WI38 (cell line): ENCODE measurements at regions not wholly inside any gene's neighbourhood (a gene's known extent, or its start where the extent isn't known, plus 50 kb on each side); places are given as distances from the start of the nearest gene placed in this dataset.

Experiments used
- H3K4me3 ChIP-seq: 2 replicates; pipeline ENCODE4 v1.5.1; 2011; ENCODE audit warnings: low read depth, mild to moderate bottlenecking, control low read depth, low read length
- CTCF ChIP-seq: IDR thresholded peaks from 2 replicates; pipeline ENCODE4 v1.5.1; 2012; ENCODE audit warnings: low read depth, mild to moderate bottlenecking, control low read depth, low read length

DNA sequence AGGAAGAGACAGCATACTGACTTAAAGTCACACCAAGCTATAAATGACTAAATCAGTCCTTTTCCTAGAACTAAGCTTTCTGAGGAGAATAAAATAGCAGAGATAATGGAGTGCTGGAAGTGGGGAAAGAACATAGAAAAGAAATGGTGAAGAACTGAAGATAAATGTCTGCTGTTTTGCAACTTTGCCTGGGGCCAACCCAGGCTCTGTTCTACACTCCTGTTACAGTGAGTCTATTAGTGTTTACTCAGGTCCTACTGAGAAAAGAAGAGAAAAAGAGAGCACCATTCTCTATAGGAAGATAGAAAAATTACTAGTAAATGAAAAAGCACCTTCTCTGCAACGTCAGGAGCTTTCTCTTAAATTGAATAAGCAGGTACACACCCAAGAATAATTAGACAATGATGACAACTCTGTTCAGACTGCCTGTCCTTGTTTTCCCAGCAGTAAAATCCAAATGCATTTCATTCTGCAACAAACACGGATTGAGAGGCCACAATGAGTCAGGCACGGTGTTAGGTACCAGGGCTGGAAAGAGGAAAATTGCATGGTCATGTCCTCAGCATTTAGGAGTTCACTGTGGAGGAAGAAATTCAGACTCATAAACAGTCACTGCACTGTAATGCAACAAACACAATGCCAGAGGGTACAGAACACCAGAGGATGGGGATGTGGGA is 139.4 kb upstream of the CAMK1G start:
- no peak overlapping the region for H3K4me3 ChIP-seq
- no peak for TF ChIP-seq CTCF

DNA sequence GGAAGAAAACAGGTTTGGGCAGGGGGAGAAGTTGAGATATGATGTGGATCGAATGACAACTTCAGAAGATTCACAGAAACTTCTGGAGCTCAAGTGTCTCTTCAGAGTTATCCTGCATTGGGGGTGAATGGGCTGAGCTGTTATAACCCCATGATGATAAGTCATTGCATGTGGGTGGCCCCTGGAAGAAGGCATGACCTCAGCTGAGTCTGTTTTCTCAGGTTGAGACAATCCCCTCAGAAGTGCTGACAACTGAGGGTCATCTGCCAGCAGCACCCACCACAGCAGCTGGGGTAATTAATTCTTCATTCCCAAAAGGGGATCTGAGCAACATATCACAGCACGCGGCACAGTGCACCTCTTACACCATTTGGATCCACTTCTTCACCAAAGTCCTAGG is 138.6 kb upstream of the CAMK1G start:
- no peak overlapping the region for H3K4me3 ChIP-seq
- TF ChIP-seq CTCF: no peak

DNA sequence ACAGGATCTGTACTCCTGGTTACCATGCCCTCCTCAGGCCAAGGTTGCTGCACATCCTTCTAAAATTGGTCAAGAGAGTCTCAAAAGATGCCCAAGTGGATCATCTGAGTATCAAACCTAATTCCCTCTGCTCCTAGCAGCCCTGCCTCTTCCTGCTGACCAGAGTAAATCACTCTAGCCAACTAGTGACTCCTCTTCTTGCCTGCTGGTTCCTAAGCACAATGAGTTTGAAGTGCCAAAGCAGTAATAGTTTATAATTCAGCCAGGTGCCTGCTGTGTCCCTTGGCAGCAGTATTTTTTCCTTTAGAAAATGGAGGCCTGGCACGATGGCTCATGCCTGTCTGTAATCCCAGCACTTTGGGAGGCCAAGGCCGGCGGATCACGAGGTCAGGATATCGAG is 137.9 kb upstream of the CAMK1G start:
- TF ChIP-seq CTCF: no peak
- H3K4me3 ChIP-seq: no peak overlapping the region

GRCh38 chr1:209446356-209446755 is 137.2 kb upstream of the CAMK1G start:
- TF ChIP-seq CTCF: no peak
- no peak overlapping the region for H3K4me3 ChIP-seq

GRCh38 chr1:209454340-209454994 is 129.0 kb upstream of the CAMK1G start:
- H3K4me3 ChIP-seq: no peak overlapping the region
- TF ChIP-seq CTCF: no peak

- no peak overlapping the region for H3K4me3 ChIP-seq
- no peak for TF ChIP-seq CTCF
These were observed 128.4 kb upstream of the CAMK1G start for GRCh38 chr1:209455145-209455544.

- TF ChIP-seq CTCF: no peak
- H3K4me3 ChIP-seq: no peak overlapping the region
These were observed 127.7 kb upstream of the CAMK1G start for GRCh38 chr1:209455661-209456358.
